ENCODE measurements at regions not wholly inside any gene's neighbourhood (a gene's known extent, or its start where the extent isn't known, plus 50 kb on each side); places are given as distances from the start of the nearest gene placed in this dataset.

GRCh38 chr14:98689951-98690350, 582.0 kb downstream of the BCL11B start:
- TF ChIP-seq, protein P1, sequence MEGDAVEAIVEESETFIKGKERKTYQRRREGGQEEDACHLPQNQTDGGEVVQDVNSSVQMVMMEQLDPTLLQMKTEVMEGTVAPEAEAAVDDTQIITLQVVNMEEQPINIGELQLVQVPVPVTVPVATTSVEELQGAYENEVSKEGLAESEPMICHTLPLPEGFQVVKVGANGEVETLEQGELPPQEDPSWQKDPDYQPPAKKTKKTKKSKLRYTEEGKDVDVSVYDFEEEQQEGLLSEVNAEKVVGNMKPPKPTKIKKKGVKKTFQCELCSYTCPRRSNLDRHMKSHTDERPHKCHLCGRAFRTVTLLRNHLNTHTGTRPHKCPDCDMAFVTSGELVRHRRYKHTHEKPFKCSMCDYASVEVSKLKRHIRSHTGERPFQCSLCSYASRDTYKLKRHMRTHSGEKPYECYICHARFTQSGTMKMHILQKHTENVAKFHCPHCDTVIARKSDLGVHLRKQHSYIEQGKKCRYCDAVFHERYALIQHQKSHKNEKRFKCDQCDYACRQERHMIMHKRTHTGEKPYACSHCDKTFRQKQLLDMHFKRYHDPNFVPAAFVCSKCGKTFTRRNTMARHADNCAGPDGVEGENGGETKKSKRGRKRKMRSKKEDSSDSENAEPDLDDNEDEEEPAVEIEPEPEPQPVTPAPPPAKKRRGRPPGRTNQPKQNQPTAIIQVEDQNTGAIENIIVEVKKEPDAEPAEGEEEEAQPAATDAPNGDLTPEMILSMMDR (IDR thresholded peaks at IDR 0.05; ENCODE audit: insufficient read depth, low read depth, low read length) = no peak
- TF ChIP-seq EZH2 (IDR thresholded peaks at IDR 0.05; ENCODE audit: insufficient read depth, low read length) = no peak

Measured in astrocyte (in vitro differentiated cells and primary cell).